ENCODE measurements at regions not wholly inside any gene's neighbourhood (a gene's known extent, or its start where the extent isn't known, plus 50 kb on each side); places are given as distances from the start of the nearest gene placed in this dataset.

DNA sequence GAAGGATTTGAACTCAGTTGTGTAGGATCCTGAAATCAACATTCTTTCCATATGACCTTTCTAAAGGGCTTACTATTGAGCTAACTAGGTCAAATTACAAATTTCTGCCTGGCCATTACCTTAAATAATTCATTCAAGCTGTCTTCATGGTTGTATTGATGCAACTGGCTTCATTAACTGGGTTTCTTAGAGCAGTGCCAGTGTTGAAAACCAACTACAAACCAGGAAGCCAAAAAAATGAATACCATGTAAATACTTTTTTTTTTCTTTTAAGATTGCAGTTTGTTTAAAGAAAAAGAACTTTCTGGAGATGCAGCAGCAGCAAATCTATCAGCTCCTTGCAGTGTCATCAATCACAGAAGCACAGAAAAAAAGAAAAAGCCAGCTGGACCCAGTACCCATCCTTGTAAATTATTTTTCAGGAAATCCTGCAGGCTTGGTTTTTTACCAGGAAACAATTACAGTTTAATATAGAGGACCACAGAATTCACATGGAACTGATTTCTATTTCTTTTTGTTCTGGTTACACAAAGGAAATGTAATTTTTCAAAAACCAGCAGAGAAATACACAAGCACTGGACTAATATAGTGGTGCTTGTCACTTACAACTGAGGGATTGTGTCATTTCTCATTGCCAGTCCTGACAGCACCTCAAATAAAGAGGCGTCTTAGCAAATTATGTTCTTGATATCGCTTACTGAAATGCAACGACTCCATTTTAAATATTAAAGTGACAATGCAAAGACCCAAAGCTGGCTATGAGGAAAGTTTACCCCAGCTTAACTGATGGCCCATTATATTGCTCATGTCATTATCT is 131.9 kb downstream of the TMEM26 start:
- TF ChIP-seq, protein P1, sequence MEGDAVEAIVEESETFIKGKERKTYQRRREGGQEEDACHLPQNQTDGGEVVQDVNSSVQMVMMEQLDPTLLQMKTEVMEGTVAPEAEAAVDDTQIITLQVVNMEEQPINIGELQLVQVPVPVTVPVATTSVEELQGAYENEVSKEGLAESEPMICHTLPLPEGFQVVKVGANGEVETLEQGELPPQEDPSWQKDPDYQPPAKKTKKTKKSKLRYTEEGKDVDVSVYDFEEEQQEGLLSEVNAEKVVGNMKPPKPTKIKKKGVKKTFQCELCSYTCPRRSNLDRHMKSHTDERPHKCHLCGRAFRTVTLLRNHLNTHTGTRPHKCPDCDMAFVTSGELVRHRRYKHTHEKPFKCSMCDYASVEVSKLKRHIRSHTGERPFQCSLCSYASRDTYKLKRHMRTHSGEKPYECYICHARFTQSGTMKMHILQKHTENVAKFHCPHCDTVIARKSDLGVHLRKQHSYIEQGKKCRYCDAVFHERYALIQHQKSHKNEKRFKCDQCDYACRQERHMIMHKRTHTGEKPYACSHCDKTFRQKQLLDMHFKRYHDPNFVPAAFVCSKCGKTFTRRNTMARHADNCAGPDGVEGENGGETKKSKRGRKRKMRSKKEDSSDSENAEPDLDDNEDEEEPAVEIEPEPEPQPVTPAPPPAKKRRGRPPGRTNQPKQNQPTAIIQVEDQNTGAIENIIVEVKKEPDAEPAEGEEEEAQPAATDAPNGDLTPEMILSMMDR (IDR thresholded peaks at IDR 0.05): no peak
- TF ChIP-seq POLR2AphosphoS5 (IDR thresholded peaks at IDR 0.05) (no peak), EP300 (IDR thresholded peaks at IDR 0.05) (no peak), POLR2A (IDR thresholded peaks at IDR 0.05; ENCODE audit: low read depth) (no peak)
